ENCODE measurements at regions not wholly inside any gene's neighbourhood (a gene's known extent, or its start where the extent isn't known, plus 50 kb on each side); places are given as distances from the start of the nearest gene placed in this dataset.

- no peak for DNase-seq (ENCODE audit: low read depth, low spot score)
Observed at GRCh38 chr6:48176645-48177308, 65.8 kb upstream of the PTCHD4 start.

- no peak for DNase-seq (ENCODE audit: low read depth, low spot score)
Observed at GRCh38 chr6:48169635-48170034, 58.6 kb upstream of the PTCHD4 start.
